Astrocyte (in vitro differentiated cells and primary cell): ENCODE measurements at regions not wholly inside any gene's neighbourhood (a gene's known extent, or its start where the extent isn't known, plus 50 kb on each side); places are given as distances from the start of the nearest gene placed in this dataset.

Source experiments
- DNase-seq: peaks from one replicate; pipeline ENCODE4 v3.0.0-alpha.2; 2010; ENCODE audit warnings: low read depth
- FAIRE-seq: peaks from 2 replicates; lab custom pipeline; 2011; peaks lifted over from hg19 to GRCh38; lab: Jason Lieb, UNC
- H2AFZ ChIP-seq: 2 replicates; pipeline ENCODE4 v1.6.0; 2012; ENCODE audit warnings: low read depth, low read length, inconsistent platforms
- H3K27ac ChIP-seq: 2 replicates; pipeline ENCODE4 v1.5.1; 2011; ENCODE audit warnings: low read depth, low read length, inconsistent platforms
- H3K27me3 ChIP-seq: 2 replicates; pipeline ENCODE4 v1.6.0; 2011; ENCODE audit warnings: low read length, inconsistent platforms; ENCODE audit not compliant: insufficient read depth
- H3K36me3 ChIP-seq: 2 replicates; pipeline ENCODE4 v1.5.1; 2011; ENCODE audit warnings: low read length, inconsistent platforms; ENCODE audit not compliant: insufficient read depth
- H3K4me1 ChIP-seq: 2 replicates; pipeline ENCODE4 v1.5.1; 2011; ENCODE audit warnings: low read length, inconsistent platforms; ENCODE audit not compliant: insufficient read depth
- H3K4me2 ChIP-seq: 2 replicates; pipeline ENCODE4 v1.6.0; 2012; ENCODE audit warnings: low read length, inconsistent platforms
- H3K4me3 ChIP-seq: 2 replicates; pipeline ENCODE4 v1.5.1; 2011; ENCODE audit warnings: low read depth, mild to moderate bottlenecking, low read length, inconsistent platforms; ENCODE audit not compliant: insufficient read depth
- H3K79me2 ChIP-seq: 2 replicates; pipeline ENCODE4 v1.6.0; 2012; ENCODE audit warnings: mild to moderate bottlenecking, low read length, inconsistent platforms; ENCODE audit not compliant: insufficient read depth
- H3K9ac ChIP-seq: 2 replicates; pipeline ENCODE4 v1.6.0; 2012; ENCODE audit warnings: mild to moderate bottlenecking, low read length, inconsistent platforms
- H3K9me3 ChIP-seq: 2 replicates; pipeline ENCODE4 v1.5.1; 2012; ENCODE audit warnings: low read depth, mild to moderate bottlenecking, low read length, inconsistent platforms; ENCODE audit not compliant: insufficient read depth
- H4K20me1 ChIP-seq: 2 replicates; pipeline ENCODE4 v1.6.0; 2012; ENCODE audit warnings: low read length, inconsistent platforms; ENCODE audit not compliant: insufficient read depth
- H3K27ac Mint-ChIP-seq: one replicate; pipeline ENCODE4 v1.8.0; 2021; ENCODE audit warnings: mild to moderate bottlenecking, mixed read lengths; ENCODE audit not compliant: unreplicated experiment
- H3K27me3 Mint-ChIP-seq: one replicate; pipeline ENCODE4 v1.8.0; 2021; ENCODE audit warnings: low read depth, mixed read lengths; ENCODE audit not compliant: unreplicated experiment
- H3K36me3 Mint-ChIP-seq: one replicate; pipeline ENCODE4 v1.8.0; 2021; ENCODE audit warnings: low read depth, mixed read lengths; ENCODE audit not compliant: unreplicated experiment
- H3K4me1 Mint-ChIP-seq: one replicate; pipeline ENCODE4 v1.8.0; 2021; ENCODE audit warnings: low read depth, mixed read lengths; ENCODE audit not compliant: unreplicated experiment
- H3K4me3 Mint-ChIP-seq: one replicate; pipeline ENCODE4 v1.8.0; 2021; ENCODE audit warnings: mild to moderate bottlenecking, moderate library complexity, mixed read lengths; ENCODE audit not compliant: unreplicated experiment
- H3K9me3 Mint-ChIP-seq: one replicate; pipeline ENCODE4 v1.8.0; 2021; ENCODE audit warnings: mild to moderate bottlenecking, mixed read lengths; ENCODE audit not compliant: unreplicated experiment
- CTCF ChIP-seq: IDR thresholded peaks from 2 replicates; pipeline ENCODE4 v1.5.1; 2011; ENCODE audit warnings: low read depth, mild to moderate bottlenecking, inconsistent platforms, low read length, moderate library complexity; ENCODE audit not compliant: insufficient read depth
- EZH2 ChIP-seq: IDR thresholded peaks from 2 replicates; pipeline ENCODE4 v1.6.1; 2012; ENCODE audit warnings: mild to moderate bottlenecking, low read length, inconsistent platforms; ENCODE audit not compliant: insufficient read depth

- DNase-seq, result no peak
- Mint-ChIP-seq H3K4me3 (no peak overlapping the region), H3K27ac (no peak overlapping the region), H3K27me3 (no peaks in the 10 kb centered on the region), H3K9me3 (no peaks in the 10 kb centered on the region), H3K4me1 (peaks cover 7% of the 10 kb centered on the region), H3K36me3 (no peaks in the 10 kb centered on the region)
- Histone ChIP-seq H3K9me3 (no peaks in the 10 kb centered on the region), H4K20me1 (no peaks in the 10 kb centered on the region), H3K4me1 (no peaks in the 10 kb centered on the region), H3K4me2 (no peak overlapping the region), H3K79me2 (no peaks in the 10 kb centered on the region), H3K9ac (no peak overlapping the region), H3K4me3 (no peak overlapping the region), H3K27ac (no peak overlapping the region), H2AFZ (no peak overlapping the region), H3K27me3 (no peaks in the 10 kb centered on the region), H3K36me3 (no peaks in the 10 kb centered on the region)
- FAIRE-seq, result no peak
- TF ChIP-seq EZH2 (no peak), CTCF (no peak)
Measured at GRCh38 chr1:98402860-98403259, 258.7 kb upstream of the SNX7 start.

GRCh38 chr1:98400446-98400845 lies 261.1 kb upstream of the SNX7 start:
- no peaks in the 10 kb centered on the region for H3K36me3 ChIP-seq
- no peaks in the 10 kb centered on the region for H3K27me3 Mint-ChIP-seq
- H3K36me3 Mint-ChIP-seq, result no peaks in the 10 kb centered on the region
- H3K9ac ChIP-seq, result no peak overlapping the region
- FAIRE-seq (no peak), DNase-seq (no peak)
- no peaks in the 10 kb centered on the region for H3K9me3 Mint-ChIP-seq
- H3K27ac Mint-ChIP-seq, result no peak overlapping the region
- H3K4me2 ChIP-seq, result no peak overlapping the region
- H3K79me2 ChIP-seq, result no peaks in the 10 kb centered on the region
- H3K4me3 ChIP-seq, result no peak overlapping the region
- no peak overlapping the region for H3K27ac ChIP-seq
- H4K20me1 ChIP-seq, result no peaks in the 10 kb centered on the region
- H3K4me1 ChIP-seq, result no peaks in the 10 kb centered on the region
- no peak overlapping the region for H2AFZ ChIP-seq
- no peak overlapping the region for H3K4me3 Mint-ChIP-seq
- TF ChIP-seq CTCF, result no peak
- TF ChIP-seq EZH2, result no peak
- no peaks in the 10 kb centered on the region for H3K27me3 ChIP-seq
- peaks cover 4% of the 10 kb centered on the region for H3K4me1 Mint-ChIP-seq
- H3K9me3 ChIP-seq, result no peaks in the 10 kb centered on the region

- no peaks in the 10 kb centered on the region for H3K27me3 ChIP-seq
- Mint-ChIP-seq H3K36me3 (no peaks in the 10 kb centered on the region), H3K4me1 (peaks cover 4% of the 10 kb centered on the region), H3K4me3 (no peak overlapping the region), H3K27ac (no peak overlapping the region), H3K27me3 (no peaks in the 10 kb centered on the region), H3K9me3 (no peaks in the 10 kb centered on the region)
- H3K79me2 ChIP-seq, result no peaks in the 10 kb centered on the region
- no peaks in the 10 kb centered on the region for H3K36me3 ChIP-seq
- H3K9me3 ChIP-seq, result no peaks in the 10 kb centered on the region
- TF ChIP-seq EZH2, result no peak
- no peak for TF ChIP-seq CTCF
- no peaks in the 10 kb centered on the region for H4K20me1 ChIP-seq
- FAIRE-seq (no peak), DNase-seq (peak; percentile 49)
- H3K4me3 ChIP-seq, result no peak overlapping the region
- no peak overlapping the region for H3K9ac ChIP-seq
- H3K4me2 ChIP-seq, result no peak overlapping the region
- H3K27ac ChIP-seq, result no peak overlapping the region
- H2AFZ ChIP-seq, result no peak overlapping the region
- no peaks in the 10 kb centered on the region for H3K4me1 ChIP-seq
Measured at GRCh38 chr1:98399218-98399617, 262.3 kb upstream of the SNX7 start.
